Stimulated activated CD8-positive, alpha-beta memory T cell treated with anti-CD3 and anti-CD28 coated beads, Interleukin-7, amount 100 ng/mL, for 4 hours (primary cell): ENCODE measurements at regions not wholly inside any gene's neighbourhood (a gene's known extent, or its start where the extent isn't known, plus 50 kb on each side); places are given as distances from the start of the nearest gene placed in this dataset.
"Not testable (repeated sequence)": the region's sequence is repeated elsewhere in the genome, so short reads cannot be mapped to it uniquely, and the experiment has no call there.

Source experiments
- DNase-seq, 2 donors: peaks; one replicate each; pipeline ENCODE4 v3.0.0-alpha.2; 2020; ENCODE audit warnings: low read depth in 2 of 2

DNA sequence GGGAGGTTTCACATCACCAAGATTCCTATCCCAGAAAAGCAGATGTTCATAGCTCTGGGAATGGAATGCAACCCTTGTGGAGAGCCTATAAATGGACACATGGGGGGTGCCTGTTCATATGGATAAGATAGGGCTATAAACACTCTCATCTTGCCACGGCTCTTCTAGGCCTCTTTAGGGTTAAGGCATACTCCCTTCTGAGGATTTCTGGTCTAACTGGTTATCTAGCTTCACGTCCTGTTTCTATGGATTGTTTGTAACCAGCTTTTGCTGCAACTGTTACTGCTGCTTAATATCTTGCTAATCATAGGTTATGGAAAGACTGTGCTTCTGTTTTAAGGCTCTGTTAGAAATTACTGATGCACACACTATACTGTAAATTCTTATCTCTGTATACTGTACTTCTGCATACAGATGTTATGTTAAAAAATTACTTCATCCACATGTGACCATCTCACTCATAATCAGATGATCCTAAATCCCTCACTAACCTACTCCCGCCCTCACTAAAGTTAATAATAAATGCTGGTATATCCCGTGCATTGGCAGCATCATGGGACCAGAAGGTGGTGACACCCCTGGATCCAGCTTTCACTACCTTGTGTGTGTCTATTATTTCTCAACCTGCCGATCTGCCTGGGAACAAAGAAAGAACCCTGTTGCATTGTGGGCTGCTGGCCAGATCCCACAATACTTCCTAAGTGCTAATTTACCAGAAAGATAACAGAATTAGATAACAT is 68.7 kb downstream of the PRKAB2 start:
- DNase-seq = not testable (repeated sequence)

DNA sequence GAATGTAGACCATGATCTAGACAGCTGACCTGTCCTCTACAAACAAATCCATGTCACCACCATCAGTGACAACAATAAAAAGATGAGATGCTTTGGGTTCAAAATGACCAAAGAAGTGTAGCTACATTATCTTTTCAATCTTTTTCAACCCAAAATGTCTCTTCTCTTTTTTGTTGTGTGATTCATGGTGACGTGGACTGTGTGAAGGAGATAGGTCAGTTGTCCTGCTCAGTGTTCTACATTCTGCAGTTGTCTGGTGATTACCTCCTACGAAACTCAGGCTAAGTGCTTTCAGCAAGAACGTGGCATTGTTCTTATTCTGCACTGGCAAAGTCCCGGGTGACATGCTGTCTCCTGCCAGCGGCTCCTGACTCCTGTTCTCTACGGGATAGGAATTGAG is 73.1 kb downstream of the PRKAB2 start:
- no peak for DNase-seq

- DNase-seq = not testable (repeated sequence)
Observed at GRCh38 chr1:147098338-147098973, 73.8 kb downstream of the PRKAB2 start.

DNA sequence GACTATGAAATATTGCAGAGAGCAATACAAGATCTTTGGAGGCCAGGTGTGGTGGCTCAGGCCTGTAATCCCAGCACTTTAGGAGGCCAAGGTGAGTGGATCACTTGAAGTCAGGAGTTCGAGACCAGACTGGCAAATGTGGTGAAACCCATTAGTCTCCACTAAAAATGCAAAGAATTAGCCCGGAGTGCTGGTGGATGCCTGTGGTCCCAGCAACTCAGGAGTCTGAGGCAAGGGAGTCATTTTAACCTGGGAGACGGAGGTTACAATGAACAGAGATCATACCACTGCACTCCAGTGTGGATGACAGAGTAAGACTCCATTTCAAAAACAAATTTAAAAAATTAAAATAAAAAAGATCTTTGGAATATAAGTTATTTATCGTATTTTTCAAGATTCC is 76.6 kb downstream of the PRKAB2 start:
- no peak for DNase-seq

- no peak for DNase-seq
Observed at GRCh38 chr1:147091801-147092200, 80.5 kb downstream of the PRKAB2 start.

GRCh38 chr1:147089457-147089856 is 82.8 kb downstream of the PRKAB2 start:
- DNase-seq = no peak

- no peak for DNase-seq
Observed at GRCh38 chr1:147086129-147086528, 86.1 kb downstream of the PRKAB2 start.

DNA sequence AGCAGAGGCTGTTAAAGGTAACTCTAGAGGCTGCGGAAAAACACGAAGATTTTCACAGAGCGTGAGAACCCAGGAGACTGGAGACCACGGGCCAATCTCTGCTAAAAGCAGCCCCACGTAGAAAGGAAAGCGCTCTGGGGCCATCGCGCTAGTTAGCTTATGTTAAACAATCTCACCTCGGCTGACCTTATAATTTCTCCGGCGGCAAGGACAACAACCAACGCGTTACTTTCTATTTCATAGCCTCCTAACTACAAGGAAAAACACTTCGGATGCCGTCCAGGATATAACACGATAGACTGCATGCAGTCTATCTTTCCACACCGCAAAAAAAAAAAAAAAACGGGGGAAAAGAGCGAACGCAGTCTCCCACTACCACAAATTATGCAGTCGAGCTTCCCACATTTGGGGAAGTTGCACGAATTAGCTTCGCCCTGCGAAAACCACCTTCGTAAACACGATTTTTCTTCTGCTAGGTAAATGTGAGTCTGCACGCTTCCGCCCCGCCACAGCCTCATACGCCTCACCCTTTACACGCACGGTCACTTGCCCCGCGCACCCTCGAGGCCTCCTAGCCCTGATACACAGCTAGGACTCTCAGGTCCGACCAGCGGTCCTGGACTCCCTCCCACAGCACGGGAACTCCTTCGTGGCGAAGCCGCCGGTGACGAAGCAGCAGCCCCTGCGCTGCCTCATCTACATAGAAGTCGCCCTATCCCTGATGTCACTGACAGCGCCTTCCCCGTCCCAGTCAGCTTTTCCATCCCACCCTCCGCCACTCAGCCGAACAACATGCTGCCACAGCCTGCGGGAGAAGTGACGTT is 87.8 kb downstream of the PRKAB2 start:
- peak; percentile 73 to 74 for DNase-seq

GRCh38 chr1:147083919-147084272 is 88.4 kb downstream of the PRKAB2 start:
- DNase-seq = no peak

GRCh38 chr1:147080671-147081394 is 91.4 kb downstream of the PRKAB2 start:
- DNase-seq = no peak

DNA sequence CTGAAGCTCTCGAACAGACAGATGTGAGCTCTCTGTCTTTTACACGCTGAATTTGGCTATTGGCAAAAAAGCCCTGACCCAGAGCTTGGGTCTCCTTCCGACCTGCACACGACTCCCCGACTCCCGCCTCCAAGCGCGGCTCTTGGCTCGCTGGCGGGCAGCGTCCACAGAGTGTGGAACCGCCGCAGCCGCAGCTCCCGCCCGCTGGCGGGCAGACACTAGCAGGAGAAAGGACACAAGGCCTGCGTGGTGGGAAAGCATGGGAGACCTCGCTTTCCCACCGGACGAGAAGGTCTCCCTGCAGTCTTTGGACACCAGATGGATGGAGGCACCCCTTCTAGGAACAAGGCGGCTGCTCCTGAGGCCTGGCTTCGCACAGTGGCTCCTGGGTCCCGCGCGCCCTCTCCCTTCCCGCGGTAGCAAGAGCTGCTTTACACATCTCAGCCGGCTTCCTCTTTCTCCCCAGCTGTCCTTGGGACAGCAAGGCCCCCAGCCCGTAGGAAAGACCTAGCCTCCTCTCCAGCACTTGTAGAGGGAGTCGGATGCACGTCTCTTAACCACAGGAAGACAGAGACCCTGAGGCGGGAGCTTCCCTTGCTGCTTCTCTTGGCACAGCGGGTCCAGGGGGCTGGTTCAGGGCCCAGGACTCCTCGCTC is 92.1 kb downstream of the PRKAB2 start:
- no peak for DNase-seq

DNA sequence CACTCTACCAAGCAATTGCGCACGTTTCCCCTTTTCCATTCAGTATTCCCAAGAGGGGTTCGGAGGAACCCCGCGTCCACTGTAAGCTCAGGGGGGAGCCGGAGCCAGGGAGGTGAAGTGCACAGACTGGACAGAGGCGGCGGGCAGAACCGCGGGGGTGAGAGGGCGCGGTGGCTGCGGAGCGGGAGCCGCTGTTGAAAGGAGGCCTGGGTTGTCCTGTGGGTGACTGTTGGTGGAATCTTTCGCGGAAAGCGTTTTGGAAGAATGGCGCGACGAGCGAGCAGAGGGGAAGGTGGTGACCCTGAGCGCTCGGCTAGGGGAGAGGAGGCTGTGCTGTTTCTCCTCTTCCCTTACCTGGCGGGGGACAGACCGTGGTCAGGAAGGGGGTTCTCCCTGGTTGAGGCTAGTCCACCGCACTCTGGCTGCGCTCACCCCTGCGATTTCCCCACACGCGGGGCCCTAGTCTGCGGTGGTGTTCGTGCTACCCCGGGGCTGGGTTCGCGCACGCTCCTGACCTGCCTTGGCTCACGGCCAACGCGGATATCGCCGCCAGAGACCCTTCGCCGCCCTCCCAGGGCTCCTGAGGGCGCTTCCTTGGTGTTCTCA is 92.8 kb downstream of the PRKAB2 start:
- DNase-seq = no peak

GRCh38 chr1:147078606-147079399 is 93.5 kb downstream of the PRKAB2 start:
- DNase-seq = no peak

DNA sequence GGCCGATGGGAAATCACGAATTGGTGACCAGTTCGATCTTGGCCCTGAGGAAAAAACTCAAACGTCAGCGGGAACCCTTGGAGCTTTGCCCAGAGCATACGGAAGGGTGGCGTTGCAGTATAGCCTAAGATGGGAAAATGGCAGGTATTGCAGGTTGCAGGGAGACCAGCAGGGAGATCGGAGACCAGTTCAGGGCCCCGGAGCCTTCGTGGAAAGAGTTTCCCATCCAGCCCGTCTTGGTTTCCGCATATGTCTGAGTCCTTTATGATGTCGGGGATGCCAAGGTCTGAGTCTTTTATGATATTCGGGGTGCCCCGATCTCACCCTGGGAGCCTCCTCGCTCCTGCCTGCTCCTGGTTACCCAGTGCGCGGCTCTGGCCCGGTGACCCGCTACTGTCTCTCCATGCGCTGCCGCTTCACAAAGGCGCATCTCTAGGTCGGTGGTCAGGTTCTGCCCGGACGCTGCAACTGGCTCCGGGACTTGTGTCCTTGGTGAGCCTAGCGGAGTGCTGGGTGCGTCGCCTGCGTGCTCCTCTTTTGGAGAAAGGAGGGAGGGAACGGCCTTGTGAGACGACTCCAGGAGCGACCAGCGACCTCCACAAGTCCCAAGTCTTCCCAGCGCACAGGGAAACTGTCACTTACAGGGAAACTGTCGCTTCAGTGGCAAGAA is 94.2 kb downstream of the PRKAB2 start:
- DNase-seq = no peak

DNA sequence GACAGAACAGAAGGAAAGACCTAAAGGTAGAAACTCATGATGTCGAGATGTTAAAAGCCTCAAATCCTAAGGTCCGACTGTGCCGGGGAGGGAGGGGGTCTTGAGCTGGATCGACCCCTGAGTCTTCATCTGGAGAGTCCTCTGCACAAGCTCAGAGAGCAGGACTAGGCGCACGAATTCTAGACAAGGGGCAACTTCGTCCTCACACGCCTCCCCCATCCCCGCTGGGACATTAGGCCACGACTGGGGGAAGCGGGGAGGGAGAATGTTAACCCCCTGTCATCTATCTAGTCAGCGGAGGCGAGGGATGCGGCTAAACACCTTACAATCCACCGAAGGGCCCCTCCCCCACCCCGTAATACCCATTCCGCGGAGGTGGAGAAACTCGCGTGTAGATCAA is 94.7 kb downstream of the PRKAB2 start:
- DNase-seq = no peak

GRCh38 chr1:147077081-147077480 is 95.2 kb downstream of the PRKAB2 start:
- no peak for DNase-seq

GRCh38 chr1:147076442-147076841 is 95.8 kb downstream of the PRKAB2 start:
- no peak for DNase-seq

GRCh38 chr1:147072482-147073432 is 99.5 kb downstream of the PRKAB2 start:
- no peak for DNase-seq

- DNase-seq = no peak
Observed at GRCh38 chr1:147071142-147071541, 101.1 kb downstream of the PRKAB2 start.
